GM18498 (cell line): ENCODE measurements at regions not wholly inside any gene's neighbourhood (a gene's known extent, or its start where the extent isn't known, plus 50 kb on each side); places are given as distances from the start of the nearest gene placed in this dataset.

Experiments used
- ATAC-seq: cut with Tn5 transposase; IDR thresholded peaks from one replicate; pipeline ENCODE4 v1.9.1; 2021; ENCODE audit warnings: mild to moderate bottlenecking, moderate library complexity; ENCODE audit not compliant: unreplicated experiment

DNA sequence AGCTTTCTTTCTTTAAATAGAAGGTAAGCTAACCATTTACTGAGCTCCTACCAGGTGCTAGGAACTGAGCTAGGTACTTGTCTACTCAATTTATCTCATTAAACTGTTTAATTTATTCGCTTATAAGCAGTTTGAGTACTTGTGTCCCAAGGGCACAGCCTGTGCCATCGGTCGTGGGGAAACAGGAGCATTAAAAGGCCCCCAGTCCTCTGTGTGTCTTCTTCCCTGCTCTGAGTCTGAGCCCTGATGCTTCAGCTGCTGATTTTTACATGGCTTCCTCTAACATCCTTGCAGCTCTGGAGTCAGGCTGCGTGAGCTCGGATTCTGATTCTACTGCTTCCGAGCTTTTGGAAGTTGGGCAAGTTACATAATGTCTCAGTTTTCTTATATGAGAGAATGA, 239.5 kb downstream of the EDEM1 start:
- ATAC-seq = no peak

DNA sequence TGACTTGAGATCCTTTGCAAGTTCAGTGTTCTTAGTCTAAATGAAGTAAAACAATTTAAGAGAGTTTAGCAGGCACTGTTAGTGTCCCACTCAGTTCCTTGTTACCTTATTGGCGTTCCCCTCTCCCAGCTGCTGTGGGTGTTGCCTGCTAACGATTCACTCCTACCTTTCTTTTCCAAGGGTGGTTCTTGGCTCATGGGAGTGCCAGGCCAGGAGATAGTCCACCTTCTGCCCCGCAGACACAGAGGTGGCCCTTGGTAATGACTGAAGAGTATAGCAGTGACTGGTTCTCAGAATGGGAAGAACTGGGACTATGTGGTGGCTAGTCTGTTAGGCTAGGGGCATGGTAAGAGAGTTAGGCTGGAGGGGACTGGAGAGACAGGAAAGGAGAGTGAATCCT, 240.4 kb downstream of the EDEM1 start:
- ATAC-seq = no peak

DNA sequence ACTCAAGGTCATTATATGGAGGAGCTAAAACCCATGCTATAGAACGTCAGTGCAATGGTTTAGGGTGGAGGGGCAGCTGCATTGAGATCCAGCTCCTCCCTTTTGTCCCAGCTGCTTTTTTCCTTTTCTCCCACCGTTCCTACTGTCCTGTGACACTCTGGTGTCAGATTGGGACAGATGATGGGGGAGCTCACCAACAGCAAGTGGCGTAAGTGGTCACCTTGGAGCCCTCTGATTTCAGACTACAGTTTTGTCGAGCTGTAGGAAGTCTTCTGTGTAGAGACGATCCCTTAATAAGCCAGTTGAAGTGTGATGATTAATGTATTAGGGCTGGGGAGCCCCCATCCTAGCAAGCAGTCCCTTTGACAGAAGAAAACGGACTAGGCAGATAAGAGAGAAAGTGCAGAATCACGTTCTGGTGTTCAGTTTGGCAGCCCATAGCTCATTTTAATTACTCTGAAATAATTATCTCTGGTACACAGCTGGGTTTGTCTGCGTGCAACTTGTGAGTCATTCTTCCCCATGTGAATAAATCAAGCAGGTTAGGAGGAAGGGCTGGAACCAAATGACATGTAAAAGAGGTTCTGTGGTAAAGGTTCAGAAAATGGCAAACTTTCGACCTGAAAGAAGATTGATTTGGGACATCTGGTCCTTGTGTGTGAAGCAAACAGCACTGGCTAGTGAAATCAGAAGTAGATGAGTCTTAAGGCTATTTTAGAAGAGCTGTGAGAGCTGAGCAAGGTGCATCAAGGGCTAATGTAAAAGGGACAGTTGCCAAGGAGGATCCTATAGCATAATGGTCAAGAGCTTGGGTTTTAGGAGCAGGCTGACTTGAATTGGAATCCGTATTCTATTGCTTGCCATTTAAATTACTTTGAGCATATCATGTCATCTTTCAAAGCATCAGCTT, 241.4 kb downstream of the EDEM1 start:
- peak; percentile 85 for ATAC-seq

DNA sequence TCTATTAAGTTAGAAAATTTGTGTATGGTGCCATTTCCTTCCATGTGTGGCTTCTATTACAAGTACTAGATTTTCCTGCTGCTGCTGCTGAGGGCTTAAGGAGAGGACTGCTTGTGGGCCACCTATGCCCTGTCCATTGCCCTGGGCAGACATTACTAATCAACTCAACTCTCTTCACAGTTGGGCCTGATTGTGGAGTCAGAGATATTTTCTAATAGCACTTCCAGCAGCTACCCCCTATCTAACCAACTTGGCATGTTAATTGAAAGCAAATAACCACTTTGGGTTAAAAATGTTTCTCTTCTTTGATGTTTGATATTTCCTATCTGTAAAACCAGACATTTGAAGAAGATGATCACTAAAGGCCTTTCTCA, 242.0 kb downstream of the EDEM1 start:
- no peak for ATAC-seq

DNA sequence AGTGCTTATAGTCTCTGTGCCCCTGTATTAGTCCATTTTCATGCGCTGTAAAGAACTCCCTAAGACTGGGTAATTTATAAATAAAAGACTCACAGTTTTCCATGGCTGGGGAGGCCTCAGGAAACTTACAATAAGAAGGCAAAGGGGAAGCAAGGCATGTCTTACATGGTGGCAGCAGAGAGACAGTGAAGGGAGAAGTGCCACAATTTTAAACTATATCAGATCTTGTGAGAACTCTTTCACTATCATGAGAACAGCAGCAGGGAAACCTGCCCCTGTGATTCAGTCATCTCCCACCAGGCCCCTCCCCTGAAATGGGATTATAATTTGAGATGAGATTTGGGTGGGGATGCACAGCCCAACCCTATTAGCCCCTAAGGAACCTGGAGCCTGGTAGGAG, 243.2 kb downstream of the EDEM1 start:
- no peak for ATAC-seq

DNA sequence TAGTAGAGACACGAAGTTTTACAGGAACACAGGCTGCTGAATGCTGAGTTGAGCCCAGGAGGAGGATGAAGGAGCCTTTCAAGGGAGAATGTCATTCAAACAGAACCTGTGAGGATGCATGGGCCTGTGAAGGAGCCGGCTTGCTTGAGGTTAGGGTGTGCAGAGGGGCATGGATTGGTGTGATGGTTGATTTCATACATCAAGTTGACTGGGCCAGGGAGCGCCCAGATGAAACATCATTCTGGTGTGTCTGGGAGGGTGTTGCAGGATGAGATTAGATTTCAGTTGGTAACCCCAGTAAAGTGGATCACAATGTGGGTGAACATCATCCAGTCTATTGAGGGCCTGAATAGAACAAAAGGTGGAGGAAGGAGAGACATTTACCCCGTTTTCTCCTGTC, 243.6 kb downstream of the EDEM1 start:
- ATAC-seq = no peak

DNA sequence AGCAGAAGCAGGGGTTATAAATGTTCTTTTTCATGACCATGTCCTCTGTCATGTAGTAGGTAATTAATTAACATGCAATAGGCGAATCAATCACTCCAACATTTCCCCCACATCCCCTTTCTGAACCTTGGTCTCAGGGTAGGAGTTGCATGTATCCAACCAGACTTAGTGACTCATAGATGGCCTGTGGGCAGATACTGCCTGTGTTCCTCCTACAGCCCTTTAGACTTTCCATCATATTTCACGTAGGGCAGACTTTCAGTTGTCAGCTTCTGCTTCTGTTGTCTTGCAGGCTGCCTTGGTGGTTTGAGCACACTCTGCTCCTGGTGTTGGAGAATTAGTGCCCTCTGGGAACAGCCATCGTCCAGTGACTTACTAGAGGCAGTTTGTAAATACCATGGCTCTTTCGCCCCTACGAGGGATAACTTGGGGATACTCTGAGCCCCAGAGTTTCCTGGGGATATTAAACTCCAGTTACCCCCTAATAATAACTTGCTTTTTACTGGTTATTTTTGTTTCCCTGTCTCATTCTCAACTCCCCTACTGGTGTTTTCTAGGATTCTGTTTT, 244.4 kb downstream of the EDEM1 start:
- no peak for ATAC-seq

DNA sequence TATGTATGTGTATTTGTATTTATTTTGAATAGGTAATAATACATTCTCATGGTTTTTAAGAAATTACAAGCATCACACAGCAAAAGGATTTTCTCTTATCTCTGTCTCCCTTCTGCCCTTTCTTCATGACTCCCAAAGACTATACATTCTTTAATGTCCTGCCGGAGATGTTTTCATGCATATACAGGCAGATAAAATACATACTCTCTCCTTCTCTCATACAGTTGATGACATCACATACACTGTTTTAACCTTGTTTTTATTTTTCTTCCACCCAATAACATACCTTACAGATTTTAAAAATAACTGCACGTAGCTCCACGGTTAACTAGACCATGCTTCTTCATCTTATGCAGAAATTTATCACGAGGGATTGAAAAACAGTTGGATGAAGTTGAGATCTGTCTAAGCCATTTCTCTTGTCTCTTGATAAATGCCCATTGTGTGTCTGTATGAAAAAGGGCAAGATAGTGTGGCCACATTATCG, 249.8 kb downstream of the EDEM1 start:
- no peak for ATAC-seq

DNA sequence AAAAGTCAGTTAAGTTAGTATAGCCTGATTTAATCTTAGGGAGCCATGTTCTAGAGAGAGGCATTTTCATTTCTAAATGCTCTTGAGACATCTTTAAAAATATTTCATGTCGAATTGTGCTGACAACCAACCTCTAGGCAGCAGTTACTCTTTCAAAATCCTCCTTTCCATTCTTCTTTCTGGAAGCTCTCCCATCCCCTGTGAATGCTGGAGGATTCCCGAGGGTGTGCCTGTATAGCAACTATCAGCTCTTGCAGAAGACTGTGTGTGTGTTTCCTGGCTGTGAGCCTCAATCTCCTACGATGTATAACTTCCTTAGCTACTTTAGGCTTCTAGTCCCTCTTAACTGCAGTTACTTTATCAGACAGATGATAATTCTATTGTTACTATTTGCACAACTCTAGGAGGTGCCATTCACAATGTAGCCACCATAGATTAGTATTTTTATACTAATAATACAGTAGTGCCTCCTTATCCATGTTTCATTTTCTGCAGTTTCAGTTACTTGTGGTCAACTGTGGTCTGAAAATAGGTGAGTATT, 250.3 kb downstream of the EDEM1 start:
- no peak for ATAC-seq

DNA sequence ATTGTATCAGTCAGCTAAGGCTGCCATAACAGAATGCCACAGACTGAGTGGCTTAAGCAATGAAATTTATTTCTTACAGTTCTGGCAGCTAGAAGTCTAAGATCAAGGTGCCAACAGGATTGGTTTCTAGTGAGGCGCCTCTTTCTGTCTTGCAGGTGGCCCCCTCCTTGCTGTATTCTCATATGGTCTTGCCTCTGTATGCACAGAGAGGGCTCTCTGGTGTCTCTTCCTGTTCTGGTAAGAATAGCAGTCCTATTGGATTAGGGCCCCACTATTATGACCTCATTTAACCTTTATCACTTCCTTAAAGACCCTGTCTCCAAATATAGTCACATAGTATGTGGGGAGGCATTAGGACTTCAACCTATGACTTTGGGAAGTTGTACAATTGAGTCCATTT, 253.9 kb downstream of the EDEM1 start:
- ATAC-seq = no peak

DNA sequence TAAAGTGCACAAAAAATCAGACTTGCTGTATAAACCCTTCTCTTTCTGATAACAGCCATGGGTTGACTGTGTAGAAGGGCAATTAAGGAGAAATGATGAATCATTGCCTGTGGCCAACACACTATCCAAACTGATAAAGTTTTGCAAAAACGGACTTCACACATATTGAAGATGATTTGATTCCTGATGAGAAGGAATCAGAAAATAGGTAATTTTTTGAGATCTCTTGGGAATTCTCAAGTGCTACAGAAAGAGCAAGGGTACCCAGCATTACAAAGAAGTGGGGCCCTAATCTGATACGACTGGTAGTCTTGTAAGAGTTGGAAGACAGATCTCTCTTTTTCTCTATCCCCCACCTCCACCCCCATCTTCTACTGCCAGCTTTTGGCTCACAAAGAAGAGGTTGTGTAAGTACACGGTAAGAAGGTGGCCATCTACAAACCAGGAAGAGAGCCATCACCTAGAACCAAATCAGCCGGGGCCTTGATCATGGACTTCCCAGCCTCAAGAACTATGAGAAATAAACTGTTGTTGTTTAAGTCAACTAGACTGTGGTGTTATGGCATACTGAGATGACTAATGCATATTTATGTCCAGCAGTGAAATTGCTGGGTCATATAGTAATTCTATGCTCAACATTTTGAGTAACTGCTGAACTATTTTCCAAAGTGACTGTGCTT, 254.7 kb downstream of the EDEM1 start:
- no peak for ATAC-seq

DNA sequence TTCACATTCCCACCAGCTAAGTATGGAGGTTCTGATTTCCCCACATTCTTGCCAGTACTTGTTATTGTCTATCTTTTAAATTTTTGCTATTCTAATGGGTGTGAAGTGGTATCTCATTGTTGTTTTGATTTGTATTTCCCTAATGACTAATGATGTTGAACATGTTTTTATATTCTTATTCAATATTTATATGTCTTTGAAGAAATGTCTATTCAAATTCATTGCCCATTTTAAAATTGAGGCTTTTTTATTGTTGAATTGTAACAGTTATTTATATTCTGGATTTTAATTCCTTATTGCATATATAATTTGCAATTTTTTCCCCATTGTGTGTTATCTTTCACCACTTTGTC, 255.3 kb downstream of the EDEM1 start:
- ATAC-seq = no peak

DNA sequence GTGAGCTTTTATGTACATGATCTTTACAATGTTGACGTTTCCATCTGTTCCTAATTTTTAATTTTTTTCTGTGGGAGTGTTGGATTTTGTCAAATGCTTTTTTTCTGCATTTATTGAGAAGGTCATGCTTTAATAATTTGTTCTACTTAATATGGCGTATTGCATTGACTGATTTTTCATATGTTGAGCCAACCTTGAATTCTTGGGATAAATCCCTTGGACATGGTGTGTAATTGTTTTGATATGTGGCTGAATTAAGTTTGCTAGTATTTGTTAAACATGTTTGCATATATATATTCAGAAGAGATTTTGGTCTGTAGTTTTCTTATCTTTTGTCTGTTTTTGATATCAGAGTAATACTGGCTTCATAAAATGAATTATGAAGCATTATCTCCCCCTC, 256.7 kb downstream of the EDEM1 start:
- no peak for ATAC-seq

DNA sequence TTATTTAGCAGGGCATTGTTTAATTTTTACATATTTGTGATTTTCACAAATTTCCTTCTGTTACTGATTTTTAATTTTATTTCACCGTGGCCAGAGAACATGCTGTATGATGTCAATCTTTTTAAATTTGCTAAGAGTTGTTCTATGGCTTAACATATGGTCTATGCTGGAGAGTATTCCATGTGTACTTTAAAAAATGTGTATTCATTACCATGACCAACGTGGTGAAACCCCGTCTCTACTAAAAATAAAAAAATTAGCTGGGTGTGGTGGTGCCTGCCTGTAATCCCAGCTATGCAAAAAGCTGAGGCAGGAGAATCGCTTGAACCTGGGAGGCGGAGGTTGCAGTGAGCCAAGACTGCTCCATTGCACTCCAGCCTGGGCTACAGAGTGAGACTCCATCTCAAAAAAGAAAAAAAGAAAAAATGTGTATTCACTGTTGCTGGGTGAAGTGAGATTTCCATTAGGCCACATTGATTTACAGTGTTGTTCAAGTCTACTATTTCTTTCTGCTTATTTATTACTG, 258.2 kb downstream of the EDEM1 start:
- no peak for ATAC-seq

DNA sequence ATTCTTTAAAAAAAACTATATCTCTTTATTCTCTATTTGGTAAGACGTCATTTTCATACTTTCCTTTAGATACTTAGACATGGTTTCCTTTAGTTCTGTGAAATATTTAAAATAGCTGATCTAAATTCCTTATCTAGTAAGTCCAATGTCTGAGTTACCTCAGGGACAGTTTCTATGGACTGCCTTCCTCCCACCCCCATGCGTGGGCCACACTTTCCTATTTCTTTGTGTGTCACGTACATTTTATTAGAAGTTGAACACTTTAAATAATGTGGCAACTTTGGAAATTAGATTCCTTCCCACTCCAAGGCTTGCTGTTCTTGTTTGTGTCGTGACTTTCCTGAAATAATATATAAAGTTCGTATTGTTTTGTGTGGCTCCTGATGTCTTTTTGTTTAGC, 260.7 kb downstream of the EDEM1 start:
- no peak for ATAC-seq

DNA sequence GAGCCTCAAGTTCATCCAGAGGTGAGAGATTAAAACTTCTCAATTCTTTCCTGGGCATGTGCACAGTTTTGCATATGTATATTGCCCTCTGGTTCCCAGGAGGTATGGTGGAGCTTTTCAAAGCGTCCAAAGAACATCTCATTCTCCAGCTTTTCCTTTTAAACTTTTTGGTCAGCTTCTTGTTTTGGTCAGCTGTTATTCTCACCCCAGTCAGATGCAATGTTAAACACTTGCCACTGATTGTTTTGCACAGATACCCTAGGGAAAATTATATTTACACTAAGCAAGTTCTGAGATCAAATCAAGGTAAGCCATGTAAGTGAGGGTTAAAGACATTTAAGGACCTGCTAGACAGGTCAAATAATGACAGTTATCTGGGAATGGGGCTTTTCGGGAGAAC, 261.3 kb downstream of the EDEM1 start:
- ATAC-seq = no peak

DNA sequence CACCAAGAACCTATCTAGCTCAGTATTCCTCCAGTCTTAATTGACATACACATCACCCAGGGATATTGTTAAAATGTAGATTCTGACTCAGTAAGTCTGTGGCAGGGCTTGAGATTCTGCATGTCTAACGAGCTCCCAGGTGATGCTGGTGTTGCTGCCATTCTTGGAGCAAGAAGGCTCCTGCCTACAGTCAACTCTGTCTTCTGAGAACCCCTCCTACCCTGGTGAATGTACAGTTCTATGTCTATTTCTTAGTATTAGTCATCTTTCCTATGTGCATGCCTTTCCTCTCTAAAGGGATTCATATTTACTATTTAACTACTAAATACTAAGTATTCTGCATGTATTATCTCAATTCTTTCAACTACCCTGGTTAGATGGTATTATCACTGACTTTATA, 268.7 kb downstream of the EDEM1 start:
- peak; percentile 59 for ATAC-seq

DNA sequence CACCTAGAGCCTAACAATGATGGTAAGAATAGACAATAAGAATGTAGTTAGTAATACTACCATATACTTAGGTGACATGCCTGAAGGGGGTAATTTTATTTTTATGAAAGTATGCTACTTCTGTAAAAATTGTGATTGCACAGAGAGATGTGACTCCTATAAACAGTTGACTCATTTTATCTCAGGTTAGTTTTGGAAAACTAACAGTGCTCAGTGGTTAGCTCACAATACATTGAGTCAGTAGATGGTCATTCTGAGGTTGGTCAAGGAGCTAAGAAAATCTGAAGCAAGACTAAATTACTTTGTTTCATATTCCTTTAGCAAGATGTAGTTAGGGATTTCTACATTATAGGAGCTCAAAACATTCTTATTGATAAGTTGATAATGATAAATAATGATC, 271.0 kb downstream of the EDEM1 start:
- ATAC-seq = no peak

DNA sequence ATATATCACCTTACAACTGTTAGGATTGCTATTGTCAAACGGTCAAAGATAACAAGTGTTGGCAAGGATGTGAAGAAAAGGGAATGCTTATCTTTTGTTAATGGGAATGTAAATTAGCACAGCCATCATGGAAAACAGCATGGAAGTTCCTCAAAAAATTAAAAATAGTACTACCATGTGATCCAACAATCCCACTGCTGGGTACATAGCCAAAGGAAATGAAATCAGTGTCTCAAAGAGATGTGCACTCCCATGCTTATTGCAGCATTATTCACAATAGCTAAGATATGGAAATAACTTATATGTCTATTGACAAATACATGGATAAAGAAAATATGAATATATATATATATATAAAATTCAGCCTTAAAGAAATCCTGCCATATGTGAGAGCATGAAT, 274.6 kb downstream of the EDEM1 start:
- ATAC-seq = no peak

DNA sequence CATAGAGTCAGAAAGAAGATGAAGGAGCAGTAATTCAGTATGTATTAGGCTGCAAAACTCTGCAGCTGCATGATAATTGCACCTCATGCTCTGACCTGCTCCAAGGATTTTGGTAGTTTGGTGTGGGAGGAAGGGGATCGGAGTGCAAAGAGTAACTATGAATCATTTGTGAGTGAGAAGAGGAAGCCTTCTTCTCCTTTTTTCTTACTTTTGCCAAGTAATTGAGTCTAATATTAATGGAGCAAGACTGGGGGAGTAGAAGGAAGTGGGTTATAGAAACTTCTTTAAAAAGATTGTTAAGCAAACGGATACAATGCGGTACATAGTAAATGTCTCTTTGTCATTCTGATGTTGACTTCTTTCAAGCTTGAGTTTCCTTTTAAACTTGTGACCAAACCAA, 276.5 kb downstream of the EDEM1 start:
- no peak for ATAC-seq

DNA sequence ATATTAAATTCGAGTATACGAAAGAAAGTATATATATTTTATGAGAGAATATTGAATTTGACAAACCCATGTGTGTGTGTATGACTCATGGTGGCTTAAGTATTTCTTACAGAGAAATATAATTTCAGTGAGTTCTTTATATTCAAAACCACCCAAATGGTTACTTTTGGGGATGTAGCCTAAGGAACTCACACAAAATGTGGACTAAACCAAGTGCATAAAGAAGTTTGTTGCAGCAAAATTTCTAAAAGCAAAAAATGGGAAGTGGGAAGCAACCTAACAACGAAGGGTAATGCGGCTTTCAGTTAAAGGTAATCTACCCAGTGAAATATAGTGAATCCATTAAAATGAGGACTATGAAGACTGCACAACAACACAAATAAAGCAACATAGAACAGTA, 277.1 kb downstream of the EDEM1 start:
- ATAC-seq = no peak

DNA sequence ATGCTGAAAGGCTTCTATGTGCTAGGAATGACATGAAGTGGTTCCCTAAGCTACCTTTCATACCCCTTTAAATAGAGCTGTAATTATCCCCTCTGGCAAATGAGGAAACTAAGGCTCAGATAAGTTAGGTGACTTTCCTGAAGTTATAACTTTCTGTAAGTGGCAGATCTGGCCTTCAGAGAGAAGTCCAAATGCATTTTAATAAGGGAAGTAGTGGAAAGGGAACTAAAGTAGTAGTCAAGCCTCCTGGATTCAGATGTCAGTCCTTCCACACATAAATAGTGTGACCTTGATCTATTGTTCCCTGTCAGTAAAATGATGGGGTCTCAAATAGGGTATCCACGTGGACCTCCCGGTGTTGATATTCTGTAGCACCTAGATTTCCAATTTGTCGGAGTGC, 277.7 kb downstream of the EDEM1 start:
- no peak for ATAC-seq
